Left forelimb (tissue), 1 donor: ENCODE measurements at regions not wholly inside any gene's neighbourhood (a gene's known extent, or its start where the extent isn't known, plus 50 kb on each side); places are given as distances from the start of the nearest gene placed in this dataset.
"Not testable (repeated sequence)": the region's sequence is repeated elsewhere in the genome, so short reads cannot be mapped to it uniquely, and the experiment has no call there.

ENCODE experiments used
- DNase-seq: peaks from one replicate; pipeline ENCODE4 v3.0.0-alpha.2; 2018; ENCODE audit warnings: low spot score

DNA sequence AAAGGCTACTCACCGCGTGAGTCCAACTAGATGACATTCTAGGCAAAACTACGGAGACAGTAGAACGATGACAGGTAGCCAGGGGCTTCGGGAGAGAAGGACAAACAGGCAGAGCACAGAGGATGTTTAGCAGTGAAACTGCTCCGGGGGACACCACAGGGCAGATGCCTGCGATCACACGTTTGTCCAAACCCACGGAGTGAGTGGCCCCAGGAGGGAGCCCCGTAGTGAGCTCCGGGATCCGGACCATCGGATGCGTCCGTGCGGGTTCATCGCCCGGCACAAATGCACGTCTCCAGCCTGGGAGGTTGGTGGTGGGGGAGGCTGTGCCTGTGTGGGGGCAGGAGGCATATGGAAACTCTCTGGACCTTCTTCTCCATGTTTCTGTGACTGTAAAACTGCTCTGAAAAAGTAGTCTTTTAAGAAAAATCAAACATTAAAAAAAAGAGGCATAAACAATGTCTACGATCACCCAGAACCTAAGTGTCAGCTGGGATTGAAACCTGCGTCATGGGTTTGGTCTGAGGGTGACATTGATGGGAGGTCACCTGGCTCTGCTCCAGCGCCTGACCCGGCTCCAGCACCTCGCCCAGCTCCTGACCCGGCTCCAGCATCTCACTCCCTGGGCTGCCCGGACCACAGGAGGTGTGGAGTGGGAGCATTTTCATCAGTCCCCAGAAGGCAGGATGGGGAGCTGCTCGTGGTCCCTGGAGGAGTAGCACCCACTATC is 83.0 kb upstream of the CTDP1 start:
- no peak for DNase-seq

DNA sequence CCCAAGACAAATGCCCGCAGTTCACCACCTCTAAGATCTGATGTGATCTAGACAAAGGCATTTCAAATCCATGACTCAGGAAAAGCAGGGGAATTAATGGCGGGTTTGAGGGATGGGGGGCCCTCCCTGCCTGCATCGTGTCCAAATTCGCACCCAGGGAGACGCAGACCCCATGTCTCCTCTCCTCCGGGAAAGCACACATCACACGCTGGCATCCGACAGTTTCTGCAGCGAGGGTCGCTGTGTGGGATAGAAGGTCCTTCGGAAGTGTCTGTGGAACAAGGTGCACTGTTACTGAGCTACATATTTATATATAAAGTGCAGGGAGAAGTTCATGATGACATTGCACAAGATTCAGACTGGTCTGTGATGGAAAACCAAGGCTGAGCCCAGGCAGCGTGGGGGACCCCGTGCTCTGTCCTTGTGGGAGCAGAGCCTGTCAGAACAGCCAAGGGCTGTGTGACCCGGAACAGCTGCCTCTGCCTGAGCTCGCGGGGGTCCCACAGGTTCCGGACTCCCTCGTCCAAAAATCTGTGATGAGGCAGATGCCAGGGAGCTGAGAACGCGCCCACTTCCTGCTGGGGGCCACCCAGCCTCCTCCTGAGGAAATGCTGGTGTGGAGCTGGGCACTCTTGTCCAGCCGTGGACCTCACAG is 82.3 kb upstream of the CTDP1 start:
- peak; percentile 52 for DNase-seq

DNA sequence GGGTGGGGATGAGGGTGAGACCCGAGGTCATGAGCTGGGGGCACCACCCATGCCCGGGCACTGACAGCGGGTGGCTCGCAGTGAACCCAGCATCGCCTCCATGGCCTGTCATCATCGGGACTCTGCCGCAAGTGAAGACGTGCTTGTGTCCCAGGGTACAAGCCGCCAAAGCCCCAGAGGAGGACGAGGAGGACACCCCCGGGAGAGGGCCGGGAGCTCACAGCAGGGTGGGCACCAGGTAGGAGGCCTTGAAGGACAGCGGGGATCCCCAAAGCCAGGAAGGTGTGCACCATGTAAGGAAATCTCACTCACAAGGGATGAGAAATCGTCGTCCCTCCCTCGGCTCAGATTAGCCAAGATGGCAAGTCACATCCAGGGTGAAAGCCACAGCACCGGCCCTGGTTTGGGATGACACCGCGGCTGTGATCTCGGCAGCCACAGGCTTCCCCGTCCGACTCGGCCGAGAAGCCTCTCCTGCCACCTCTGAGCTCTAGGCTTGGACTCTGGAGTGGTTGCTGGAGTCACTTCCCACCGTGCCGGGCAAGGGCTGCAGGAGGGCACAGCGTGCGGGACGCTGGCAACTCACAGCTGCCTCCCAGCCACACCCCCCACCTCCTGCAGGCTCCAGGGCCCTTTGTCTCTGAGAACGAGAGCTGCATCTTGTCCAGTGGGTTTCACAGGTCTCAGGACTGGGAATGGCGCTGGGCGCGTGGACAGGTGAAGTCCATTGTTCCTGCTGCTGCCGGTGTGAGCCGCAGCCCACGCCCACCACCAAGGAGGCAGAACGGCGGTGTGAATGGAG is 81.6 kb upstream of the CTDP1 start:
- DNase-seq, result peak; percentile 53

DNA sequence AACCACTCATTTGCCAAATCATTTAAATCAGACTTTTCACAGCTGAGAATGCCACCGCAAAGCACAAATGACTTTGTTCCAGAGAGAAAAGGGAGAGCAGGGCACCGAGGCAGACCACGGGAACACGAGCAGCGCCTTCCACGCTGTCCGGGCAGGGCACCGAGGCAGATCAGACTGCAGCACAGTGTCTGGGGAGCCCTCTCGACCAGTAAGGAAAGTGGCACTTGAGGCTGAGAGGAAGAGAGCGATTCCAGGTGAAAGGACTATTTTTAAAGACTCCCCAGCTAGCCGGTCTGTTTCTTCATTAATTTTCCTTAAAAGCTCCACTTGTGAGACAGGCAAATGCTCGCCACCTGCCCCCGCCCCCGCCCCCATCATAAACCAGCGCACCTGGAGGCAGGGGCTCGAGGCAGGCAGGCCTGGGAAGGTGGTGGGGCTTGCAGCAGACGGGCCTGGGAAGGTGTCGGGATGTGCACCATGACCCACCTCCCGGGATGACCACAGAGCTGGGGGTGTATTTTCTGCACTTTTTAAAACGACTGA is 80.9 kb upstream of the CTDP1 start:
- DNase-seq, result peak; percentile 53

DNA sequence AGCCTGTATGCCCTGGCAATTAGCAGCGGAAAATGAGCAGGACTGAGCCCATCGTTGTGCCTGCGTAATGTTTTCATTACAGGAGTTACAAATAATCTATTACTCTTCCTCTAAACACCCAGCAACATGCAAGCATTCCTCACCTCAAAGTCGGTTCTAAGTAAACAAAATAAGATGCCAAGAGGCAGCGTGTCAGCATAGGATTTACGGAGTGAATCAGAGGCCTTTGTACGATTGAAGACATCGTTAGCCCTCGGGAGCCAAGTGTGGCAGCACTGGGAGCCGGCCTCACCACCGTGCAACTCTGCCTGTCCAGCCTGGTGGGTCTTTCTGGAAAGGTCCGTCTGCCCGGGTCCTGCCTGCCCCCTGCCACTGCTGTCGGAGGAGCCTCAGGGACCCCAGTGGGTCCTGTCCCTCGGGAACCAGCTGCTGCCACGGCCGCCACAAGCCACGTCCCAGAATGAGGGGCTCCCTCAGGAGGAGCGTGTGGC is 80.1 kb upstream of the CTDP1 start:
- peak; percentile 61 for DNase-seq

DNA sequence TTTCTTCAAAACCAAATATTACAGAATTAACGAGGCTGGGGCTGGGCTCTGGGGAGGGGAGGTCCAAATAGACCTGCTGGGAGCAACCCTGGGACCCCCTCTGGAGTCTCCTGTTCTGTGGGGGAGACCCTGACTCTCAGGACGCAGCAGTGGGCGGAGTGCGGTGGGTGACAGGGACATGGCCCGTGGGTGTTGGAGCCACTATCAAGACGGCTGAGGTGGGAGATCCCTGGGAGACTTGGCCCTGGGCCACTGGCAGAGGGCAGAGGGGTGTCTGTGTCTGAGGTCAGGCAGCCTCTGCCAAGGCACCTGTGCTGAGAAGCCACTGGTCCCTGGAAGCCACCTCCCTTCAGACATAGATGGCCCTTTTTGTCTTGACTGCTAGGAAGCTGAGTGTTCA is 79.5 kb upstream of the CTDP1 start:
- no peak for DNase-seq

DNA sequence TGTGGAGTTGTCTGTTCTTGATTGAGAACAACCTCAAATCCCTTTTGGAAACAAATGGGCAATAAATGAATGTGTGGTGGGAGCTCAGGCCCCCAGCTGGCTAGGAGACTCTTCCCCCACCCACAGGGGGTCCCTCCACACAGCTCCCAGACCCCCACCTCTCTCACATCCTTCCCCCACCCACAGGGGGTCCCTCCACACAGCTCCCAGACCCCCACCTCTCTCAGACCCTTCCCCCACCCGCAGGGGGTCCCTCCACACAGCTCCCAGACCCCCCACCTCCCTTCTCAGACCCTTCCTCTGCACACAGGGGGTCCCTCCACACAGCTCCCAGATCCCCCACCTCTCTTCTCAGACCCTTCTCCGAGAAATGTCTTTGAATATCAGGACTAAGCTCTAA is 79.0 kb upstream of the CTDP1 start:
- DNase-seq, result no peak

DNA sequence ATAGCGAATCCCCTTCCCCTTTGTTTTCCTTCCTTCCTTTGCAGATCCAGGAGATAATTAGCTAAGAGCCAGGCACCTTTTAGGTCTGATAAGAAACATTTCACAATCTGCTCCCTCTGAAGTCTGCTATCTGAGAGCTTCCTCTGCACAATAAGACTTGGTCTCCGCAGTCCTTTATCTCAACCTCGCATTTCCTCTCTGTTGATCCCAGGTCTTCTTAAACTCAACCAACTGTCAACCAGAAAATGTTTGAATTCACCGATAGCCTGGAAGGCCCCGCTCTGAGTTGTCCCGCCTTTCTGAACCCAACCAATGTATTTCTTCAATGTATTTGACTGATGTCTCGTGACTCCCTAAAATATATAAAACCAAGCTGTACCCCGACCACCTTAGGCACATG is 78.4 kb upstream of the CTDP1 start:
- DNase-seq, result no peak

DNA sequence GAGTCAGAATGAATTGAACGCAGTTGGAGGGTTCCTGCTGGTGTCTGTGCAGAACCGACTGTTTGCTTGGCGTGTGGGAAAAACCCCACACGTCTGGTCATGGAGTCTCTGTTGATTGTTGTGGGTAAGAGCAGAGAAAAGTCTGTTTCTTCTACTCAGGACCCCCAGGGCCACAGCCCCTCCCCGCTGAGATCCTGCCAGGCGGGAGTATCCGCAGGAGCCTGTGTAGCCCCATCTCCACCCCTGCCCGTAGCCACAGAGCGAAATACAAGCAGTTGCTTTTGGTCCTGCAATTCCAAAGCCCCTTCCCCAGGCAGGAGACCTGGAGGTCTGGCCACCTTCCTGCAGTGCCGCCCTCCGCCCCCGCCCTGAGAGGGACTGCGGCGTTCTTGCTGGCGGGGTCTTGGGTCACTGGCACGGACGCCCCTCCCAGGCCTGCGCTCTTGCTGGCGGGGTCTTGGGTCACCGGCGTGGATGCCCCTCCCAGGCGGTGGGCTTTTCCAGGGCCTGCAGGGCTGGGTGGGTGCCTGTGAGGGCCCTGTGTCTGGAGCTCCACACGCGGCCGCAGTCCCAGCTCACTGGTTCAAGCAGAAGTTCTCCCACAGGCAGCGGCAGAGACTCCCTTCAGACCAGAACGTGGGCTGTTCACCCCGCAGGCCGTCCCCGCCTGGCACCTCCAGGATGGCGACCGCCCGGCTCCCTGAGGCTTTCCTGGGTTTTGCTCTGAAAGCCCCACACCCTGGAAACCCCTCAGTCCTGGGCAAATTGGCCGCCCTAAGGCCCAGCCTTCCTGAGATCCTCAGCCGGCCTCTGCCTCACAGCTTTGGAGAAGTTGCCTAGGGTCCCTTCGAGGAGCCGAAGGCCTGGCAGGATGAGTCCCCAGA is 76.0 kb upstream of the CTDP1 start:
- DNase-seq, result peak; percentile 56

DNA sequence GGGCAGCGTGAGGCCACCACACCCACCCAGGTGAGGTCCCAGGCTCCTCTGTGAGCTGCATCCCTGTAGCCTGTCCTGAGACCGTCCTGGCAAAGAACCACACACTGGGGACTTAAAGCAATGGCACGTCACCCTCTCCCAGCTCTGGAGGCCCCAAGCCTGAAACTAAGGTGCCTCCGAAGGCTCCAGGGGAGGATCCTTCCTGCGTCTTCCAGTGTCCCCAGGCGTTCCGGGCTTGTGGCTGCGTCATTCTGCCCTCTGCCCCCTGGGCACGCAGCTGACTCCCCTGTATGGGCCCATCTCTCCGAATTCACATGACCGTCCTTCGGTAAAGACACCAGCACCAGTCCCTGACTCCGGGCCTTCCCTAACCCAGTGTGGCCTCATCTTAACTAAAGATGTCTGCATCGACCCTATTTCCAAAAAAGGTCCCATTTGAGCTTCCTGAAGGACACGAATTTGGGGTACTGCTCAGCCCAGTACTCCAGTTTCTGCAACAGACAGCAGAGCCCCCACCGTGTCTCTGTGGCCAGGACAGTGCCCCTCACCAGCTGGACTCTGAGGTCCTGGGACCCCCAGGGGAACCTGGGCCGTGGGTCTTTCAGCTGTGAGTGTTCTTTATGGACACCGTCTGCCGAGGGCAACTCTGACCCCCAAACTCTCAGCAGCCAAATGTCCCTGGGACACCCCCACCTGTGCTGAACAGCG is 75.2 kb upstream of the CTDP1 start:
- DNase-seq, result no peak

DNA sequence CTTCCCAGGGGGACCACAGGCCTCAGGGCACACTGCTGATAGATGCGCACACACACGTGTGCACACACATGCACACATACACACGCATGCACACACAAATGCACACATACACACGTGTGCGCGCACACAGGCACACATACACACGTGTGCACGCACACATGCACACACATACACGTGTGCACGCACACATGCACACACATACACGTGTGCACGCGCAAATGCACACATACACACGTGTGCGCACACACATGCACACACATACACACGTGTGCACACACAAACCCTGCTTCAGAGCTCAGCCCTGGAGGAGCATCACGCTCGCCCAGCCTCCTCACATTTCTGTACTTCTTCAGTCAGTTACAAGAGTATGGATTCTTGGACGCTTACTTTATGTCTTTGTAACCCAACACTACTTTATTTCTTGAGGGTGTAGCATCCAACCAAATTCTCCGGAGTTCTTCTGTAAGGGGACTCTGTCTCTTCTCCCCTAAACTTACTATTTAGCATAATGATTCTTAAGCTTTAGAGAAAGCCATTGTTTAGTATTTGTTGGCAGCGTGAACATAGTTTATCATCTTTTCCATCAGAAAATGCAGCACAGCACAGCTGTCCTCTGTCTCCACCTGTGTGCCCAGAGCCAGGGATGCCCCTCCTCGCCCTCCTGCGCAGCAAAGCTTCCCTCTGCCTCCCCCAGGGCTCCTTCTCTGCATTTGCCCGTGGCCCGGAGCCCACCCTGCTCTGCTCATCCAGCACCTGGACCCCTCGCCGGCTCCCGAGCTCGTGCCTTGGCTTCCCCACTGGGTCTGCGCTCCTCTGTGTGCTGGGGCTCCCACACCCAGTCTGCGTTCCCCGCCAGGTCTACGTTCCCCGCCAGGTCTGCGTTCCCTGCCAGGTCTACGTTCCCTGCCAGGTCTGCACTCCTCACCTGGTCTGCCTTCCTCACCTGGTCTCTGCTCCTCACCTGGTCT is 74.4 kb upstream of the CTDP1 start:
- DNase-seq, result no peak

DNA sequence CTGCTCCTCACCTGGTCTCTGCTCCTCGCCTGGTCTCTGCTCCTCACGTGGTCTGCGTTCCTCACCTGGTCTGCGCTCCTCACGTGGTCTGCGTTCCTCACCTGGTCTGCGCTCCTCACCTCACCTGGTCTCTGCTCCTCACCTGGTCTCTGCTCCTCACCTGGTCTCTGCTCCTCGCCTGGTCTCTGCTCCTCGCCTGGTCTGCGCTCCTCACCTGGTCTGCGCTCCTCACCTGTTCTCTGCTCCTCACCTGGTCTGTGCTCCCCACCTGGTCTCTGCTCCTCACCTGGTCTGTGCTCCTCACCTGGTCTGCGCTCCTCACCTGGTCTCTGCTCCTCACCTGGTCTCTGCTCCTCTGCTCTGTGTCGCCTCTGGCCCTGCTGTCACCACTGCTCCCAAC is 73.5 kb upstream of the CTDP1 start:
- not testable (repeated sequence) for DNase-seq

DNA sequence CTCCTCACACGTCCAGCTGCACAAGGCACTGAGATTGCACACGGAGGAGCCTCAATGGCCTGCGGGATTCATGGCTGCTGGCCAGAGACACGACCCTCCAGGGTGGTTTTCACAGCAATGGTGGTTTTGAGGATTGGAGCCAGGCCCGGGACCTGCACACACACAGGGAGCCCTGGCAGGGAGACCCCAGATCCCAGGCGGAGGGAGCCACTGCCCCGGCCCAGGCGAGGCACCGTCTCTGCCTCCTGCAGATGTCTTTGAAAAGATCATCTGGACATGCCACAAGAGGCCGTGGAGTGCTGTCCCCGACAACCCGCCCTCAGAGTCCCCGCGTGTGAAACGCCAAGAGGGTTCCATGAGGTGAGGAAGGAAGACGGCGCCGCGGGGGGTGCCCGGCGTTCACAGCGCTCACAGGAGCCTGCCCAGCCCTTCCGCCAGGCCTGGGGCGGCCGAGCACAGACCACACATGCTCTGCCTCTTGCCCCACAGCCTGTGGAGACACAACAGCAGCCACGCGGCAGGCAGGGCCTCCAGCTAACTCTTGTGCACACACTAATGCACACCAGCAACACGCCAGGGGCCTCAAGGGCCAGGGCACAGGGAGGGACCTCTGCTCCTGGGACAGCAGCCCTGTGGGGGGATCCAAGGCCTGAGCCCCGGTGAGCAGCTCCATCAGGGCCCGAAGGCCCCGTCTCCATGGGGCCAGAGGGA is 72.8 kb upstream of the CTDP1 start:
- no peak for DNase-seq

DNA sequence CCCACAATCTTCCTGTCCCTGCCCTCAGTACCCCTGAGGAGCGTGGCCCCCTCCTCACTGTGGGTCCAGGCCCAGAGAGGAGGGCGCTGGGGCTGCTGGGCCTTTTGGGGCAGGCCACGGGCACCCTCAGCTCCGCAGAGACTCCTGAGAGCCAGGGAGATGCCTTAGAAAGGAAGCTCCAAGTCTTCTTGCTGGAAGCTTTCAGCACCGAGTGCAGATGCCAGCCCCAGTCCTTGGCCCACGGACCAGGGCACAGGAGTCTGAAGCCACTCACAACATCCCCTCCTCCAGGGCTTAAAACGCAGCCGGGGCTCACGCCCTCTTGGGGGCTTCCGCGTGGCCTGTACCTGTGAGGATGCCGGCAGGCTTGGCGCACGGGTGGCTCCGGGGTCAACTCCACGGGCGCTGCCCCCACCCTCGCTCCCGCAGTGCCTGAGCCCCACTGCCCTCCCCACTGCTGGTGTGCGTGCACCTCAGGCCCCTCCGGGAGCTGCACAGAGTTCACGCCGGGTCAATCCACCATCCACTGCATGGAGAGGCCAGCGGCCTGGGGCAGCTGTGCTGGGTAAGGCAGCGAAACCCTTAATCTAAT is 72.1 kb upstream of the CTDP1 start:
- no peak for DNase-seq

DNA sequence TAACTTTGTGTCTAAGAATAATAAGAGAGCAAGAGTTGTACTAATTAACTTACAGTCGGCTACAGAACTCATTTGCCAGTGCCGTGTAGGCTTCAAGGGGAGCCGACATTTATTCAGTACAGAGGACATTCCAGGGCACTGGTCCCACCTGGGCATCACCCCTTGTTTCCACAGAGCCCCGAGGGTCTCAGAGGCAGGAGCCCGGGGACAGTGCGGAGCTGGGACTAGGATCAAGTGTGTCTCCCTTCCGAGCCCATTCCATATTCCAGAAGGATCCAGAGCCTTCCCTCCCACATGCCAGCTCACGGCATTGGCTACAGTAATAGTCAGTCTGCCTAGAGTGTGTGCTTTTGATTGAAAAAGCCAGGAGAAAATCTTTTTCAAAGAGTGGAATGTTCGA is 71.5 kb upstream of the CTDP1 start:
- no peak for DNase-seq

DNA sequence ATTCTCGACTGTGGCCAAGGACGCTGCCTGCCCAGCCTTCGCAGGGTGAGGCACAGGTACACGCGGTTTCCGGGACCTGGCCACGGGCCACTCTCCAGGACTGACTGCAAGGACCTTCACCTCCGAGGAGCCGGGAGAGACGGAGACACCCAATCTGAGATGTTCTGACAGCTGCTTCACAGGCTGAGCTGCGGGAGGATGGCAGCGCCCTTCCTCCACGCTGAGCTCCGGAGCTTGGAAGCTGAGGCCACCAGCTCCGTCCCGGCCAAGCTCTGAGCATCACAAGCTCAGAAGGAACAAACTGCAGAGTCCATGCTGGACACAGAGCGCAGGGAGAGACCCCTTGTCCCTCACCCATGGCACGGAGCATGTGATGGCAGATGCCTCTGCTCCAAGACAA is 71.1 kb upstream of the CTDP1 start:
- peak; percentile 62 for DNase-seq

DNA sequence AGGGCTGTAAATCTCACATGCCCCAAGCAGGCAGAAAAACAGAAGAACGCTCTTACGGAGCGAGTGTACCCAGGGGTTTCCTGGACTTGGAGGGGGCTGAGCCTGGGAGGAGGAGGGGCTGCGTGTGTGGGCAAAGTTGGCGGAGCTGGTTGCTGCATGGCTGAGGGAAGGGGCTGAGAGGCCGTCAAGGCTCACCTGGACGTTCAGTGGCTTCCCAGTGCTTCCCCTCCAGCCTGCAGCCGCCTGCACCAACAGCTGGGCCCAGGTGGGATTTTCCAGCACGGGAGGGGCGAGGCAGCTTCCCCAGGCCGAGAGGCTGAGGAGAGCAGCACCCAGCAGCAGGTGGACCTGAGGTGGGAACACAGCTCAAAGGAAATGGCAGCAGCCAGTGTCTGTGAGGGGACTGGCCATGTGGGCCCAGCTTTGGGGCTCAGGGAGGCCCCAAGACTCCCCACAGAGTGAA is 70.6 kb upstream of the CTDP1 start:
- DNase-seq, result no peak

DNA sequence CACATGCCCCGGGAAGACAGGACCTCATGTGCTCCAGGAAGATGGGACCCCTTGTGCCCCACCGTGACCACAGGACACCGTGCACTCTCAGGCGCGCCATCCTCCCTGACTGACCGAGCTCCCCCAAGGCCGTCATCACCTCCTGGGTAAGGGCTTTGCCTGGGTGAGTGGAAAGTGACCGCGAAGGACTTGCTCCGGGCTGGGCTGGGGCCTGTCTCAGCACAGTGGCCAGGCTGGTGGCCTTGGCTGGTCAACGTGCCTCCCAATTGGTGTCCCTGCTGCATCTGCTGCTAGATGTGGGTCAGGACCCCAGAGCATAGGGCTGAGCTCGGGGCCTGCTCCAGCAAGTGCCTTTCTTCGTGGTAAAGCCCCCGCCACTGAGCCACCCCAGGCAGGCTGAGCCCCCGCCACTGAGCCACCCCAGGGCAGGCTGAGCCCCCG is 69.7 kb upstream of the CTDP1 start:
- peak; percentile 56 for DNase-seq
